Activated naive CD4-positive, alpha-beta T cell treated with anti-CD3 and anti-CD28 coated beads for 36 hours (primary cell): ENCODE measurements at regions not wholly inside any gene's neighbourhood (a gene's known extent, or its start where the extent isn't known, plus 50 kb on each side); places are given as distances from the start of the nearest gene placed in this dataset.
"Not testable (repeated sequence)": the region's sequence is repeated elsewhere in the genome, so short reads cannot be mapped to it uniquely, and the experiment has no call there.

ENCODE experiments used
- CTCF ChIA-PET: fragments of 350-600 bp; sonication (Branson Sonifier 250); formaldehyde crosslinking; loops from one replicate; lab custom pipeline; 2021; ENCODE audit warnings: antibody characterized with exemption; lab: Charles Lee
- DNase-seq: peaks from one replicate; pipeline ENCODE4 v3.0.0-alpha.2; 2020
- H3K27ac Mint-ChIP-seq: one replicate; pipeline ENCODE4 v1.8.0; 2021; ENCODE audit warnings: mild to moderate bottlenecking, mixed read lengths
- H3K27me3 Mint-ChIP-seq: one replicate; pipeline ENCODE4 v1.8.0; 2021; ENCODE audit warnings: low read depth, mixed read lengths
- H3K36me3 Mint-ChIP-seq: one replicate; pipeline ENCODE4 v1.8.0; 2021; ENCODE audit warnings: low read depth, mixed read lengths
- H3K4me1 Mint-ChIP-seq: one replicate; pipeline ENCODE4 v1.8.0; 2021; ENCODE audit warnings: low read depth, mixed read lengths
- H3K4me3 Mint-ChIP-seq: one replicate; pipeline ENCODE4 v1.8.0; 2021; ENCODE audit warnings: mild to moderate bottlenecking, moderate library complexity, mixed read lengths
- H3K9me3 Mint-ChIP-seq: one replicate; pipeline ENCODE4 v1.8.0; 2021; ENCODE audit warnings: mixed read lengths
- intact Hi-C: fragments of 100-400 bp; cut with micrococcal nuclease; formaldehyde crosslinking; loops from one replicate; pipeline ENCODE4 v1.15.1; 2023

GRCh38 chr15:69865369-69865768 lies 232.3 kb downstream of the TLE3 start:
- Mint-ChIP-seq H3K9me3 (no peaks in the 10 kb centered on the region), H3K4me3 (no peak overlapping the region), H3K27me3 (no peaks in the 10 kb centered on the region), H3K27ac (no peak overlapping the region), H3K36me3 (no peaks in the 10 kb centered on the region), H3K4me1 (peaks cover 12% of the 10 kb centered on the region)
- intact Hi-C loops: no loop called here
- no peak for DNase-seq
- CTCF ChIA-PET: no interaction called here

- peaks cover 3% of the 10 kb centered on the region for H3K27me3 Mint-ChIP-seq
- H3K36me3 Mint-ChIP-seq: peaks cover 2% of the 10 kb centered on the region
- CTCF ChIA-PET: no interaction called here
- peaks cover 5% of the 10 kb centered on the region for H3K9me3 Mint-ChIP-seq
- intact Hi-C loops: no loop called here
- DNase-seq: no peak
- no peak overlapping the region for H3K27ac Mint-ChIP-seq
- no peak overlapping the region for H3K4me3 Mint-ChIP-seq
- H3K4me1 Mint-ChIP-seq: peaks cover 6% of the 10 kb centered on the region
These were observed 229.0 kb downstream of the TLE3 start for GRCh38 chr15:69868756-69869155.

GRCh38 chr15:69869291-69869690 lies 228.4 kb downstream of the TLE3 start:
- Mint-ChIP-seq H3K4me1 (peaks cover 6% of the 10 kb centered on the region), H3K9me3 (peaks cover 10% of the 10 kb centered on the region), H3K27ac (no peak overlapping the region), H3K27me3 (peaks cover 3% of the 10 kb centered on the region), H3K4me3 (no peak overlapping the region), H3K36me3 (peaks cover 3% of the 10 kb centered on the region)
- DNase-seq: no peak
- CTCF ChIA-PET: no interaction called here
- intact Hi-C loops: no loop called here

GRCh38 chr15:69869881-69870505 lies 227.7 kb downstream of the TLE3 start:
- H3K36me3 Mint-ChIP-seq: peaks cover 3% of the 10 kb centered on the region
- intact Hi-C loops: no loop called here
- CTCF ChIA-PET: no interaction called here
- no peak for DNase-seq
- H3K4me1 Mint-ChIP-seq: peaks cover 6% of the 10 kb centered on the region
- peaks cover 11% of the 10 kb centered on the region for H3K9me3 Mint-ChIP-seq
- no peak overlapping the region for H3K4me3 Mint-ChIP-seq
- peaks cover 3% of the 10 kb centered on the region for H3K27me3 Mint-ChIP-seq
- no peak overlapping the region for H3K27ac Mint-ChIP-seq

- Mint-ChIP-seq H3K27me3 (peaks cover 3% of the 10 kb centered on the region), H3K4me3 (no peak overlapping the region), H3K36me3 (peaks cover 3% of the 10 kb centered on the region), H3K4me1 (peaks cover 6% of the 10 kb centered on the region), H3K27ac (no peak overlapping the region), H3K9me3 (peaks cover 11% of the 10 kb centered on the region)
- CTCF ChIA-PET: no interaction called here
- DNase-seq: no peak
- intact Hi-C loops: no loop called here
These were observed 226.1 kb downstream of the TLE3 start for GRCh38 chr15:69871511-69872134.

- intact Hi-C loops: no loop called here
- CTCF ChIA-PET: no interaction called here
- H3K27ac Mint-ChIP-seq: no peak overlapping the region
- peaks cover 3% of the 10 kb centered on the region for H3K27me3 Mint-ChIP-seq
- H3K9me3 Mint-ChIP-seq: peaks cover 11% of the 10 kb centered on the region
- H3K4me1 Mint-ChIP-seq: peaks cover 5% of the 10 kb centered on the region
- H3K36me3 Mint-ChIP-seq: peaks cover 3% of the 10 kb centered on the region
- no peak for DNase-seq
- H3K4me3 Mint-ChIP-seq: no peak overlapping the region
These were observed 223.9 kb downstream of the TLE3 start for GRCh38 chr15:69873807-69874206.

- Mint-ChIP-seq H3K9me3 (peaks cover 11% of the 10 kb centered on the region), H3K36me3 (peaks cover 3% of the 10 kb centered on the region), H3K27ac (no peak overlapping the region), H3K4me1 (peaks cover under 1% of the 10 kb centered on the region), H3K4me3 (no peak overlapping the region), H3K27me3 (peaks cover 3% of the 10 kb centered on the region)
- no peak for DNase-seq
- intact Hi-C loops: no loop called here
- CTCF ChIA-PET: interaction anchor here (0.7 kb wide), 1 partner anchor 12 kb away, joined by 3 read pairs; no protein-coding TSS in a partner anchor
These were observed 223.4 kb downstream of the TLE3 start for GRCh38 chr15:69874321-69874720.

GRCh38 chr15:69876064-69876940 lies 221.4 kb downstream of the TLE3 start:
- H3K27ac Mint-ChIP-seq: no peak overlapping the region
- intact Hi-C loops: no loop called here
- no peaks in the 10 kb centered on the region for H3K4me1 Mint-ChIP-seq
- DNase-seq: no peak
- CTCF ChIA-PET: no interaction called here
- peaks cover 11% of the 10 kb centered on the region for H3K9me3 Mint-ChIP-seq
- H3K27me3 Mint-ChIP-seq: no peaks in the 10 kb centered on the region
- H3K36me3 Mint-ChIP-seq: peaks cover 3% of the 10 kb centered on the region
- no peak overlapping the region for H3K4me3 Mint-ChIP-seq

- DNase-seq, H3K9me3 Mint-ChIP-seq, H3K27ac Mint-ChIP-seq, intact Hi-C loops, H3K4me1 Mint-ChIP-seq, H3K4me3 Mint-ChIP-seq, CTCF ChIA-PET, H3K27me3 Mint-ChIP-seq, H3K36me3 Mint-ChIP-seq: not testable (repeated sequence)
These were observed 217.8 kb downstream of the TLE3 start for GRCh38 chr15:69879963-69880362.

GRCh38 chr15:69880571-69881301 lies 217.0 kb downstream of the TLE3 start:
- H3K9me3 Mint-ChIP-seq: peaks cover 2% of the 10 kb centered on the region
- no peak overlapping the region for H3K4me3 Mint-ChIP-seq
- H3K27ac Mint-ChIP-seq: no peak overlapping the region
- peaks cover 7% of the 10 kb centered on the region for H3K4me1 Mint-ChIP-seq
- intact Hi-C loops: no loop called here
- CTCF ChIA-PET: no interaction called here
- H3K36me3 Mint-ChIP-seq: no peaks in the 10 kb centered on the region
- H3K27me3 Mint-ChIP-seq: no peaks in the 10 kb centered on the region
- DNase-seq: no peak

GRCh38 chr15:69881302-69881670 lies 216.4 kb downstream of the TLE3 start:
- peaks cover 2% of the 10 kb centered on the region for H3K9me3 Mint-ChIP-seq
- no peak overlapping the region for H3K4me3 Mint-ChIP-seq
- CTCF ChIA-PET: no interaction called here
- DNase-seq: no peak
- H3K36me3 Mint-ChIP-seq: no peaks in the 10 kb centered on the region
- H3K27ac Mint-ChIP-seq: no peak overlapping the region
- peaks cover 7% of the 10 kb centered on the region for H3K4me1 Mint-ChIP-seq
- intact Hi-C loops: no loop called here
- H3K27me3 Mint-ChIP-seq: no peaks in the 10 kb centered on the region

- H3K9me3 Mint-ChIP-seq: peaks cover 2% of the 10 kb centered on the region
- H3K27me3 Mint-ChIP-seq: no peaks in the 10 kb centered on the region
- no peak overlapping the region for H3K27ac Mint-ChIP-seq
- DNase-seq: no peak
- H3K4me3 Mint-ChIP-seq: no peak overlapping the region
- H3K4me1 Mint-ChIP-seq: peaks cover 7% of the 10 kb centered on the region
- CTCF ChIA-PET: no interaction called here
- intact Hi-C loops: no loop called here
- no peaks in the 10 kb centered on the region for H3K36me3 Mint-ChIP-seq
These were observed 216.0 kb downstream of the TLE3 start for GRCh38 chr15:69881766-69882165.
